ENCODE measurements at regions not wholly inside any gene's neighbourhood (a gene's known extent, or its start where the extent isn't known, plus 50 kb on each side); places are given as distances from the start of the nearest gene placed in this dataset.

DNA sequence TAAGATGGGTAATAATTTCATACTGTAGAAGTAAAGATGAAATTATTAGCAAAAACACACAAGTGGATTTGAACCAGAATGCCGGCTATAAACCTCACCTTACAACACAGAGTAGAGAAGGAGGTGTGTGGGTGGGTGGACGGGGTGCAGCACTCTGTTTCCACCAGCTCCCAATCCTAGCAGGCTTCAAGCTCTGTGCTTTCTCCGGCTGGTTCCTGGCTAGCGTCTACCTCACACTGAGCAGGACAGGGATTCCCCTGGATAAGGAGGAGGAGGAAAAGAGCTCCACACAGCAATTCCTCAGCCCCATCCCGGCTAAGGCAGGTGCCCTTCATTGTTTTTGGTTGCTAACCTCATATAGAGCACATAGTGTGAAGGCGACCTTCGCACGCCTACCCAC is 453.3 kb downstream of the C6orf118 start:
- TF ChIP-seq POLR2AphosphoS5 (IDR thresholded peaks at IDR 0.05; ENCODE audit: low read depth, low read length) (no peak), TAF1 (IDR thresholded peaks at IDR 0.05; ENCODE audit: borderline replicate concordance, insufficient read depth, low read length) (no peak), SIN3A (IDR thresholded peaks at IDR 0.05; ENCODE audit: borderline replicate concordance, insufficient read depth, low read length) (no peak), REST (IDR thresholded peaks at IDR 0.05; ENCODE audit: insufficient read depth in 1 of 2, low read depth in 2 of 2, low read length in 2 of 2) (no peak), FOXP2 (optimal IDR thresholded peaks at IDR 0.05; ENCODE audit: borderline replicate concordance, extremely low read depth, extremely low read length, insufficient read depth) (no peak)
